Thymus (tissue), 11 donors: ENCODE measurements at regions not wholly inside any gene's neighbourhood (a gene's known extent, or its start where the extent isn't known, plus 50 kb on each side); places are given as distances from the start of the nearest gene placed in this dataset.

ENCODE experiments used
- DNase-seq, 9 donors: peaks; one replicate each; pipeline ENCODE4 v3.0.0-alpha.2; 2013; ENCODE audit warnings: low spot score in 9 of 9, low read depth in 6 of 9, missing footprints in 1 of 9
- H3K27ac ChIP-seq, 2 donors: one replicate each; pipeline ENCODE4 v1.5.1; 2013; ENCODE audit warnings: control low read depth in 1 of 2, low read depth in 1 of 2, low read length in 1 of 2, mild to moderate bottlenecking in 1 of 2, moderate library complexity in 1 of 2
- H3K27me3 ChIP-seq, 2 donors: one replicate each; pipeline ENCODE4 v1.5.1; 2013; ENCODE audit warnings: low read length in 1 of 2; ENCODE audit not compliant: control insufficient read depth in 2 of 2, insufficient read depth in 1 of 2
- H3K36me3 ChIP-seq, 2 donors: one replicate each; pipeline ENCODE4 v1.5.1; 2013; ENCODE audit warnings: low read length in 1 of 2, mild to moderate bottlenecking in 1 of 2, moderate library complexity in 1 of 2; ENCODE audit not compliant: control insufficient read depth in 2 of 2, insufficient read depth in 2 of 2
- H3K4me1 ChIP-seq, 2 donors: one replicate each; pipeline ENCODE4 v1.5.1; 2013; ENCODE audit warnings: low read length in 2 of 2; ENCODE audit not compliant: control insufficient read depth in 2 of 2, insufficient read depth in 2 of 2
- H3K4me3 ChIP-seq, 2 donors: one replicate each; pipeline ENCODE4 v1.5.1; 2013; ENCODE audit warnings: low read length in 2 of 2, control low read depth in 1 of 2, mild to moderate bottlenecking in 1 of 2
- H3K9me3 ChIP-seq, 2 donors: one replicate each; pipeline ENCODE4 v1.5.1; 2013; ENCODE audit warnings: low read length in 1 of 2, mild to moderate bottlenecking in 1 of 2; ENCODE audit not compliant: control insufficient read depth in 2 of 2, insufficient read depth in 1 of 2
- WGBS: extraction: QIAGEN DNeasy Blood & Tissue Kit; methylation state at CpG from one replicate; pipeline ENCODE4 v1.1.7; 2013; 5-methylcytosine and 5-hydroxymethylcytosine counted together
- donor health status: healthy.

GRCh38 chr6:6832439-6832838 is 243.9 kb downstream of the LY86 start:
- H3K4me1 ChIP-seq = peaks cover 0 to 3% of the 10 kb centered on the region in 2 donors
- no peaks in the 10 kb centered on the region for H3K36me3 ChIP-seq
- no peak for DNase-seq
- no peaks in the 10 kb centered on the region for H3K9me3 ChIP-seq
- WGBS = 98% methylated on average over 4 of the region's 4 CpGs
- H3K27me3 ChIP-seq = no peaks in the 10 kb centered on the region
- no peak overlapping the region for H3K4me3 ChIP-seq
- H3K27ac ChIP-seq = no peak overlapping the region

GRCh38 chr6:6834356-6835222 is 246.1 kb downstream of the LY86 start:
- Histone ChIP-seq H3K9me3 (no peaks in the 10 kb centered on the region), H3K36me3 (no peaks in the 10 kb centered on the region), H3K27ac (no peak overlapping the region), H3K4me3 (no peak overlapping the region), H3K27me3 (no peaks in the 10 kb centered on the region), H3K4me1 (peaks cover 0 to 3% of the 10 kb centered on the region in 2 donors)
- DNase-seq = no peak
- WGBS = 65% methylated on average over 16 of the region's 16 CpGs

GRCh38 chr6:6835223-6835503 is 246.6 kb downstream of the LY86 start:
- no peak overlapping the region for H3K4me3 ChIP-seq
- no peak for DNase-seq
- H3K4me1 ChIP-seq = peaks cover 0 to 3% of the 10 kb centered on the region in 2 donors
- H3K27me3 ChIP-seq = no peaks in the 10 kb centered on the region
- H3K27ac ChIP-seq = no peak overlapping the region
- no peaks in the 10 kb centered on the region for H3K9me3 ChIP-seq
- 95% methylated on average over 1 of the region's 1 CpG for WGBS
- no peaks in the 10 kb centered on the region for H3K36me3 ChIP-seq

GRCh38 chr6:6836609-6837406 is 248.3 kb downstream of the LY86 start:
- 91% methylated on average over 3 of the region's 3 CpGs for WGBS
- Histone ChIP-seq H3K36me3 (no peaks in the 10 kb centered on the region), H3K9me3 (no peaks in the 10 kb centered on the region), H3K4me1 (peaks cover 0 to 7% of the 10 kb centered on the region in 2 donors), H3K27ac (no peak overlapping the region), H3K4me3 (no peak overlapping the region), H3K27me3 (no peaks in the 10 kb centered on the region)
- no peak for DNase-seq

GRCh38 chr6:6837541-6838080 is 249.1 kb downstream of the LY86 start:
- Histone ChIP-seq H3K27ac (no peak overlapping the region), H3K27me3 (no peaks in the 10 kb centered on the region), H3K36me3 (no peaks in the 10 kb centered on the region), H3K9me3 (no peaks in the 10 kb centered on the region), H3K4me1 (peaks cover 0 to 8% of the 10 kb centered on the region in 2 donors), H3K4me3 (no peak overlapping the region)
- WGBS = 96% methylated on average over 4 of the region's 4 CpGs
- no peak for DNase-seq

GRCh38 chr6:6840831-6841291 is 252.3 kb downstream of the LY86 start:
- WGBS = 90% methylated on average over 5 of the region's 5 CpGs
- H3K27ac ChIP-seq = no peak overlapping the region
- H3K4me1 ChIP-seq = peaks cover 0 to 5% of the 10 kb centered on the region in 2 donors
- no peaks in the 10 kb centered on the region for H3K36me3 ChIP-seq
- H3K9me3 ChIP-seq = no peaks in the 10 kb centered on the region
- DNase-seq = no peak
- no peaks in the 10 kb centered on the region for H3K27me3 ChIP-seq
- H3K4me3 ChIP-seq = no peak overlapping the region

GRCh38 chr6:6841571-6841970 is 253.1 kb downstream of the LY86 start:
- DNase-seq = no peak
- peaks cover 0 to 5% of the 10 kb centered on the region in 2 donors for H3K4me1 ChIP-seq
- no peaks in the 10 kb centered on the region for H3K36me3 ChIP-seq
- no peaks in the 10 kb centered on the region for H3K9me3 ChIP-seq
- H3K27ac ChIP-seq = no peak overlapping the region
- H3K4me3 ChIP-seq = no peak overlapping the region
- no peaks in the 10 kb centered on the region for H3K27me3 ChIP-seq
- 75% methylated on average over 3 of the region's 3 CpGs for WGBS

GRCh38 chr6:6842291-6842690 is 253.8 kb downstream of the LY86 start:
- Histone ChIP-seq H3K27ac (no peak overlapping the region), H3K27me3 (no peaks in the 10 kb centered on the region), H3K4me1 (peaks cover 0 to 5% of the 10 kb centered on the region in 2 donors), H3K36me3 (no peaks in the 10 kb centered on the region), H3K4me3 (no peak overlapping the region), H3K9me3 (peaks cover 0 to 2% of the 10 kb centered on the region in 2 donors)
- no peak for DNase-seq
- 94% methylated on average over 5 of the region's 5 CpGs for WGBS

- no peaks in the 10 kb centered on the region for H3K27me3 ChIP-seq
- WGBS = 96% methylated on average over 5 of the region's 5 CpGs
- DNase-seq = no peak
Observed at GRCh38 chr6:6843057-6843627, 254.6 kb downstream of the LY86 start.

More at GRCh38 chr6:6843057-6843627, 254.6 kb downstream of the LY86 start:
- H3K36me3 ChIP-seq = no peaks in the 10 kb centered on the region
- no peak overlapping the region for H3K27ac ChIP-seq
- H3K4me3 ChIP-seq = no peak overlapping the region
- peaks cover 0 to 5% of the 10 kb centered on the region in 2 donors for H3K9me3 ChIP-seq
- peaks cover 0 to 5% of the 10 kb centered on the region in 2 donors for H3K4me1 ChIP-seq
